HL-60 (cell line): ENCODE measurements at regions not wholly inside any gene's neighbourhood (a gene's known extent, or its start where the extent isn't known, plus 50 kb on each side); places are given as distances from the start of the nearest gene placed in this dataset.

Experiments
- GABPA ChIP-seq: IDR thresholded peaks from 2 replicates; pipeline ENCODE4 v1.6.1; 2012; ENCODE audit warnings: low read depth
- POLR2AphosphoS5 ChIP-seq: IDR thresholded peaks from 2 replicates; pipeline ENCODE4 v1.6.1; 2012; ENCODE audit warnings: low read depth
- REST ChIP-seq: IDR thresholded peaks from 2 replicates; pipeline ENCODE4 v1.6.1; 2012; ENCODE audit warnings: low read depth; ENCODE audit not compliant: insufficient replicate concordance
- TF ChIP-seq, protein P1 (sequence below): IDR thresholded peaks from one replicate; pipeline ENCODE4 v1.5.1; 2011; ENCODE audit warnings: low read length, control low read depth, inconsistent platforms; ENCODE audit not compliant: insufficient read depth

- TF ChIP-seq, protein P1, sequence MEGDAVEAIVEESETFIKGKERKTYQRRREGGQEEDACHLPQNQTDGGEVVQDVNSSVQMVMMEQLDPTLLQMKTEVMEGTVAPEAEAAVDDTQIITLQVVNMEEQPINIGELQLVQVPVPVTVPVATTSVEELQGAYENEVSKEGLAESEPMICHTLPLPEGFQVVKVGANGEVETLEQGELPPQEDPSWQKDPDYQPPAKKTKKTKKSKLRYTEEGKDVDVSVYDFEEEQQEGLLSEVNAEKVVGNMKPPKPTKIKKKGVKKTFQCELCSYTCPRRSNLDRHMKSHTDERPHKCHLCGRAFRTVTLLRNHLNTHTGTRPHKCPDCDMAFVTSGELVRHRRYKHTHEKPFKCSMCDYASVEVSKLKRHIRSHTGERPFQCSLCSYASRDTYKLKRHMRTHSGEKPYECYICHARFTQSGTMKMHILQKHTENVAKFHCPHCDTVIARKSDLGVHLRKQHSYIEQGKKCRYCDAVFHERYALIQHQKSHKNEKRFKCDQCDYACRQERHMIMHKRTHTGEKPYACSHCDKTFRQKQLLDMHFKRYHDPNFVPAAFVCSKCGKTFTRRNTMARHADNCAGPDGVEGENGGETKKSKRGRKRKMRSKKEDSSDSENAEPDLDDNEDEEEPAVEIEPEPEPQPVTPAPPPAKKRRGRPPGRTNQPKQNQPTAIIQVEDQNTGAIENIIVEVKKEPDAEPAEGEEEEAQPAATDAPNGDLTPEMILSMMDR: no peak
- TF ChIP-seq REST (no peak), POLR2AphosphoS5 (no peak), GABPA (no peak)
Observed at GRCh38 chr2:196410008-196410407, 229.5 kb upstream of the CCDC150 start.
